Neural progenitor cell (in vitro differentiated cells): ENCODE measurements at regions not wholly inside any gene's neighbourhood (a gene's known extent, or its start where the extent isn't known, plus 50 kb on each side); places are given as distances from the start of the nearest gene placed in this dataset.

Experiments used
- EZH2 ChIP-seq: fragments of 200-600 bp; sonication (generic); IDR thresholded peaks from 2 replicates; pipeline ENCODE4 v1.6.1; 2017; ENCODE audit warnings: antibody characterized with exemption, mild to moderate bottlenecking, moderate library complexity
- EZH2phosphoT487 ChIP-seq: fragments of 200-600 bp; sonication (generic); IDR thresholded peaks from 2 replicates; pipeline ENCODE4 v1.6.1; 2017; ENCODE audit warnings: antibody characterized with exemption
- TF ChIP-seq, protein P1 (sequence below): fragments of 200-600 bp; sonication (generic); IDR thresholded peaks from 2 replicates; pipeline ENCODE4 v1.5.1; 2017; ENCODE audit warnings: antibody characterized with exemption, mild to moderate bottlenecking

DNA sequence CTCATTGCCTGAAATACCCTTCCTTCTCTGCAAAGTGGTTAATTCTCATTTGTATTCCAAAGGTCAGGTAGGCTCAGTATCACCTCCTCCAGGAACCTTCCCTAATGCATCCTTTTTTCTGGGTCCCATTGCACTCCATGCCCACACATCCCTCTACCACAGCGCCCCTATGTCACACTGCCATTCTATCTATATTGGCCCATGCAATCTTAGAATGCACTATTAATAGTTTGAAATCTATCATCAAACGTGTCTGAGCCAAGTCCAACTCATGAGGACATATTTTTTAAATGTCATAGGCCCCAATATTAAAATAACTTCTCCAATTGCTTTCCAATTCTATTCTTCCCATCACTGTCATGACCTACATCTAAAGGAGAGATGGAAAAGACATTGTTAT lies 495.1 kb downstream of the SOX6 start:
- TF ChIP-seq, protein P1, sequence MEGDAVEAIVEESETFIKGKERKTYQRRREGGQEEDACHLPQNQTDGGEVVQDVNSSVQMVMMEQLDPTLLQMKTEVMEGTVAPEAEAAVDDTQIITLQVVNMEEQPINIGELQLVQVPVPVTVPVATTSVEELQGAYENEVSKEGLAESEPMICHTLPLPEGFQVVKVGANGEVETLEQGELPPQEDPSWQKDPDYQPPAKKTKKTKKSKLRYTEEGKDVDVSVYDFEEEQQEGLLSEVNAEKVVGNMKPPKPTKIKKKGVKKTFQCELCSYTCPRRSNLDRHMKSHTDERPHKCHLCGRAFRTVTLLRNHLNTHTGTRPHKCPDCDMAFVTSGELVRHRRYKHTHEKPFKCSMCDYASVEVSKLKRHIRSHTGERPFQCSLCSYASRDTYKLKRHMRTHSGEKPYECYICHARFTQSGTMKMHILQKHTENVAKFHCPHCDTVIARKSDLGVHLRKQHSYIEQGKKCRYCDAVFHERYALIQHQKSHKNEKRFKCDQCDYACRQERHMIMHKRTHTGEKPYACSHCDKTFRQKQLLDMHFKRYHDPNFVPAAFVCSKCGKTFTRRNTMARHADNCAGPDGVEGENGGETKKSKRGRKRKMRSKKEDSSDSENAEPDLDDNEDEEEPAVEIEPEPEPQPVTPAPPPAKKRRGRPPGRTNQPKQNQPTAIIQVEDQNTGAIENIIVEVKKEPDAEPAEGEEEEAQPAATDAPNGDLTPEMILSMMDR = no peak
- TF ChIP-seq EZH2phosphoT487 (no peak), EZH2 (no peak)
